SKM-1 treated with dmso at 0.1 percent for 144 hours (cell line): ENCODE measurements at regions not wholly inside any gene's neighbourhood (a gene's known extent, or its start where the extent isn't known, plus 50 kb on each side); places are given as distances from the start of the nearest gene placed in this dataset.

Experiments
- DNase-seq: peaks from one replicate; lab custom pipeline; 2025; ENCODE audit not compliant: unreplicated experiment; lab: John Stamatoyannopoulos, UW

DNA sequence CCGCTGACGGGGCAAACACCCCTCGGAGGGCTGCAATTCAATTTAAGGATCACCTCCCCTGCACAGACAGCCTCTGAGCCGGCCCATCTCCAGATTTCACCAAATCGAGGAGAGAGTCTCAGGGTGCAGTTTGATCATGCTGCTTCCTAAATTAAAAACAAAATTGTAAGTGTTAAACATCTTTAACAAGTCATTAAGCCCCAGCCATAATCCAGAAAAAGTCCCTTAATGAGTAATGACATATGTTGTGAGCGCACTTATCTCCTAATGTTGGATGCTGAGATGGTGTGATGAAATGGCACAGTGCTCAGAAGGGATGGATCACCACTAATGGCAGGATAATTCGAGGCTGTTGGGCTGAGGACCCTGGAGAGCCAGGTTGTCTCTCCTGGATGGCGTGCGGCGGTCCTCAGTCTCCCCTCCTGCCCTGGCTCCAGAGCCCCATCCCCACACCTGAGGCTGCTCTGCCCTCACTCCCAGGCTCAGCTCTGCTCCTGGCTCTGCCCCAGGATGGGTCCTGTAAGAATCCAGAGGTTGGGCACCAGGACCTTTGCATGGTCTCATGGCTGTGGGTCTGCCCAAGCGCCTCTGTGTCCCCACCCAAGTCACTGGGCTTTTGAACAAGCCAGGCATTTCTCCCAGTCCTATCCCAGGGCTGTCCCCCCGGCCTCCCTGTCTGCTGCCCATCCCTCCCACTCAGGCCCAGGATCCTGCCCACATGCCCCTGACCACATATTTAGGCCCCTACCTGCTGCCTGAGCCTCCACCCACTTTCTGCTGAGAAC is 224.4 kb upstream of the POU3F1 start:
- no peak for DNase-seq

DNA sequence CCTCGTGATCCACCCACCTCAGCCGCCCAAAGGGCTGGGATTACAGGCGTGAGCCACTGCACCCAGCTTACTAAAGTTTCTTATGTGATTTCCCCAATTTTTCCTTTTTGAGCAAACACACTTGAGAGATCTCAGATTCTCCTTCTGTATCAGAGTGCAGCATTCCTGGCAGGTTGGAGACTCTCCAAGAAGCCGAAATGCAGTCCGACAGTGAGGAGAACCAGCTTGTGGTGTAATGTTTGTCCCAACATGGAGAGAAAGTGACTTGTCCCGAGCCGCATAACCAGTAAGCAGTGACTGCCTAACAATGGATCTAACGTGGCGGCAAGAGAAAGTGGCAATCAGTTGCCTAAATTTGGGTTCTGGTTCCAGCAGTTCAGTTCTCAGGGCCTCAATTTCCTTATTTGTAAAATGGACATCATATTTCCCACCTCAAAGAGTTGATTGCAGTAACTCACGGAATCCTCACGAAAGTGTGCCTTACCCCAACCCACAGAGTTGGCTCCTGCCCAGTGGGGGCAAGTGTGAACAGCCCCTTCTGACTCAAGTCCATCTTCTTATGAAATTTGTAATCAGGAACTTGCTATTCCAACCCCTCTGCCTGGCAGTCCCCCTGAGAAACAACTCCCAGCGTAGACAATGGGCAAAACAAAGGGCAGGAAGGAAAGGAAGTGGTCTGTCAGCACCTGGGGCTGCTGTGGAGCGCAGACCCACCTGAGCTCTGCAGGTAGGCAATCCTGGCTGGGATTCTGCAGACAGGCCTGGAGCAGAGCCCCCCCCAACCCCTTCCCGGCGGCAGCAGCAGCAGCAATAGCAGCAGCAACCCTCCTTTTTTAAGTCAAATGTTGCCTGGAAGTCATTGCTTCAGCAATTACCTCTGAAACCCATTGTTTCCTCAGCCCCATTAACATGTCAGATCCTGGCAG is 223.6 kb upstream of the POU3F1 start:
- no peak for DNase-seq

DNA sequence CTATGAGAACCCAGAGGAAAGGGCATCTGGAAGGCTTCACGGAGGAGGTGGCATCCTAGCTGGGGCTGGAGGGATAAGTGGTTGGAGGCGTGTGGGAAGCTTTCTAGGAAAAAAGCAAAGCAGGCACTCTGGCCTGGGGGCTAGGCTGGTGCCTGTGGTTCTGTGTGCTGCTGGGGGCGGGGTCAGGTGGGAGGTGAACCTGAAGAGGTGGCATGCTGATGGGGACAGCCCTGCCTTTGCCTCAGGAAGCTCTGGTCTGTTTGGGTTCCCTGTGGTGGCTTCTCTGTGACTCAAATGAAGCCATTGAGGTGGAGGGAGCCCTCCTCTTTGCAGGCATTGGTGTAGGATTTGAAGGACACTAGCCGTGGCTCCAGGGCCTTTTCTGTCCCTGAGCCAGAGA is 221.6 kb upstream of the POU3F1 start:
- DNase-seq, result no peak

DNA sequence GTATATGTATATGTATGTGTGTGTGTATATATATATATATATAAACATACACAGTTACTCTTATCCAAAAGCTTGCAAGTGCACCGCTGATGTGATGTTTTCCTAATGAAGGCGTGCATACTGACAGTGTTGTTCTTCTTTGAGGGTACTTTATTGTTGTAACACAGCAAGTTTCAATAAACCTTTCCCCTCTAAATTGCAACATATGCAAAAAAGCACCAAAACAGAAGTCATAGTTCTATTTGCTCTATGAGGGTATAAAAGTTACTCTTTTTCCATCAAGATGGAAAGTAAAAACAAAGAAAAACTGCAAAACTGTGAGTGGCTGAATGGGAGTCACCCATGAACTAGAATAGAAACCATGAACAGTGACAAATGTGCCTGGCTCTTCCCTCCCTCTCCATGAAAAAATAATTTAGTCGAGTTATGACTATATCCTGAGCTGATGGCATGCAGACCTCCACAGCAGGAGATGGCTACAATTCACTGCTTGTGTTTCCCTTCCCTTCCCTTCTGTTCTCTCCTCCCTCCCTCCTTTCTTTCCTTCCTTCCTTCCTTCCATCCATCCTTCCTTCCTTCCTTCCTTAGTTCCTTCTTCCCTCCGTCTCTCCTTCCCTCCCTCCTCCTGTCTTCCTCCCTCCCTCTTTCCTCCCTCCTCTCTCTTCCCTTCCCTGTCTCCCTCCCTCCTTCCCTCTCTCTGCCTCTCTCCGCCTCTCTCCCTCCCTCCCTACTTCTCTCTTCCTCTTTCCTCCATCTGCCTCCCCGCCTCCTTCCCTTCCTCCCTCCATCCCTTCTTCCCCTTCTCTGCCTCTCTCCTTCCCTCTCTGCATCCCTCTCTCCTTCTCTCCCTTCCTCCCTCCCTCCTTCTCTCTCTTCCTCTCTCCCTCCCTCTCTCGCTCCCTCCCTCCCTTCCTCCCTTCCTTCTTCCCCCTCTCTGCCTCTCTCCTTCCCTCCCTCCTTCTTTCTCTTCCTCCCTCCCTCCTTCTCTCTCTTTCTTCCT is 220.7 kb upstream of the POU3F1 start:
- DNase-seq, result no peak

DNA sequence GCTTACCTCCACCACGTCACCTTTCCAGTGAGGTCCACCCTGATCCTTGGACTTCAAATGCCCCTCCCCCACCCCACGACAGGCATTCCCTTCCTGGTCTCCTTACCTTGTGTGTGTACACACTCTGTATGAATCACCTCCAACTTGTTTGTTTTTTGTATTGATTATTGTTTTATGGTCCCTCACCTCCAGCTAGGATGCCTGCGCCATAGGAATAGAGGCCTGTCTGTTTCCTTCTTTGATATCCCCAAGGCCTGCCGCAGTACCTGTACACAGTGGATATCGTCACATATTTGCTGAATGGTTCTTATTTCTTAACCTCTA is 219.6 kb upstream of the POU3F1 start:
- DNase-seq, result no peak

DNA sequence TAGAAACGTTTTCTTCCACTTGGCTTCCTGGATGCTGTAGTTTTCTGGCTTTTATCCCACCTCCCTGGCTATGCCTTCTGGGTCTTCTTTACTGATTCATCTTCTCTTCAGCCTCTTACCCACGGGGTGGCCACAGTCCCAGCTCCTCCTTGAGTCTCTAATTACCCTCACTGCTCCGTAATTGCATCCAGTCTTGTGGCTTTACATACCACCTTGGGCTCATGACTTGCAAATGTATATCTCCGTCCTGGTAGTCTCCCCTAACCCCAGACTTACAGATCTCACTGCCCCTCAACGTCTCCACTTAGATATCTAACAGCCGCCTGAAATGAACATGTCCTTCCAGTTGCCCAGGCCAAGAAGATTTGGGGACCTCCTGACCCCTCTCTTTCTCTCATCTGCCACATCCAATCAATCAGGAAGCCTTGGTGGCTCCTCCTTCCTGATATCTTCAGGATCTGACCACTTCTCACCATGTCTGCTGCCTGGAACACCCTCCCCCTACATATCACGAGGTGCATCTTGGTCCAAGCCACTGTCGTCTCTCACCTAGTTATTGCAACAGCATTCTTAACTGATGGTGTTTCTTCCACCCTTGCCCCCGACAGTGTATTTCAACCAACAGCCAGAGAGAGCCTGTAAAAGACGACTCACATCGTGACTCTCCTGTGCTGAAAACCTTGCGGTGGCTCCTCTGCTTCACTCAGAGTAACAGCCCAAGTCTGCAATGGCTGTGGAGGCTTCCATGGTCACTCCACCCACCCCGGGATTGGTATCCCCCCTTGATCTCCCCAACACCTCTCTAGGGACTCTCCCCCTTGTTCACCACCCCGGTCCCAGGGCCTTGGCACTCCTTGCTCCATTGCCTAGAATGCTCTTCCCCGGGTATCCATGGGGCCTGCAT is 219.0 kb upstream of the POU3F1 start:
- DNase-seq, result no peak

DNA sequence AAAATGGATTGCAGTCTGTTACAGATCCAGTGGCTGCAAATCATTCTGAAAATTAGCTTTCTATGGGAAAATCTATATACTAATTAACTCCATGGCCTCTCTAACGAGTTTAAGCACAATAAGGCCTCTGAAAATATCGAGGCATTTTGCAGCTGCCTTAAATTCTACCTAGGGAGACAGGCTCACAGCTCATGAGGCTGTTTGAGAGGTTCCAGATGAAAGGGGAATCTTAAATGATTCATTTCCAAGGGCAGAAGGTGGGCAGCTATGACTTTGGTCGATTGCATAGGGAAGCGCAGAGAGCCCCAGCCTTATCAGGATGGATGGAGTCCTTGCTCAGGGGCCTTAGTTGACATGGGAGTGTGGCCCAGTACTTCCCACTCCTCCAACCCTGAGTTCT is 216.8 kb upstream of the POU3F1 start:
- no peak for DNase-seq

DNA sequence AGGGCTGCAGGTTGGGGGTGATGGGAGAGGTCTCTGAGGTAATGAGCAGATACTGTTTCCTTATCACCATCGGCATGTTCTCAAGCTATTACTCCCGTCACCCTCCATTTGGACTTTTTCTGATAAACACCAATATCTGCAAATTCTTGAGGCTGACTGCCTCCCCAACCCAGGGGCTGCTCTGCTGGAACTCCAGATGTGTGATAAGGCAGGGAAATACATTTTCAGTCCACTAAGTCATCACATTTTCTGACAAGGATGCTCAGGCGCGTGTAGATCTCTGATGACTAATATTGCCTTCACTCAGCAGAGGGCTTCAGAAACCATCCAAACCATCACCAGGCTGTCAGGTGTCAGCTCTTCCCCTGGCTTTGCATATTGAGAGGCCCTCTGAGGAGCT is 215.0 kb upstream of the POU3F1 start:
- no peak for DNase-seq

DNA sequence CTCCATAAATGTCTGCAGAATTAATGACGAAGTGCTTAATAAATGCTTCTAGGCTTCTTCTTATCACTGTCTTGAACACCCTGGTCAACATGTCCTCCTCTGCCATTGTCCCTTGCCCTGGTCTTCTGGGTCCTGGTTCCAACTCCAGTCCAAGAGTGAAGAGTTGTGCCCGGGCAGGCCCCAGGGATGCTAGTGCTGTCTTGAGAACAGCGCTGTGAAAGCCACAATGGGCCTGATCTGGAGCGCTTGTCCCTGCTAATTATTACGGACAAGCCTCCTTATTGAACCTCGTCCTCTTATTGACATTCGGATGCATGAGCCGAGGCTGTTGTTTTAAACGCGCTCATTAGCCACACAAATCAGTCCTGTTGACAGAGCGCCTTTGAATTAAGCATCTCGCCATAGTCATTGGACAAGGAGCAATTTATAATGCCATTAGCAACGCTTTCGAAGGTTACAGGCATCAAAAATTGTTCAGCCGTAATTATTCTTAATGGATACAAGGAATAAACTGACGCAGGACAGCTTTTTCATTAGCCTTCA is 211.6 kb upstream of the POU3F1 start:
- no peak for DNase-seq

DNA sequence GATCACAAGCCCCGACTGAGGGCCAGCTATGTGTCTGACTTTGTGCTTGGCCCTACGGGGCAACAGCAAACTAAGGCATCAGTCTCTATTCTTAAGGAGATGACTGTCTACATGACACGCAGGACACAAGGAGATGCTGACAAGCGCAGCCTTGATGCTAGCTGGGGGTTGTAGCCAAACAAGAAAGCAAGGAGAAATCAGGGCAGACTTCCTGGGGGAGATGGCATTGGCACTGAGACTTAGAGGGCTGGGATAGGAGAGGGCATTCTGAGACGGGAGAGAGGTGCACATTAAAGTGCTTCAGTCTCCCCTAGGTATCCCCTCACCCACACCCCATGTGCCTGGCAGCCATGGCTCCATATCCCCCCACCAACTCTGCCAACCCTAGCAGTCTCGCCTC is 210.8 kb upstream of the POU3F1 start:
- no peak for DNase-seq

DNA sequence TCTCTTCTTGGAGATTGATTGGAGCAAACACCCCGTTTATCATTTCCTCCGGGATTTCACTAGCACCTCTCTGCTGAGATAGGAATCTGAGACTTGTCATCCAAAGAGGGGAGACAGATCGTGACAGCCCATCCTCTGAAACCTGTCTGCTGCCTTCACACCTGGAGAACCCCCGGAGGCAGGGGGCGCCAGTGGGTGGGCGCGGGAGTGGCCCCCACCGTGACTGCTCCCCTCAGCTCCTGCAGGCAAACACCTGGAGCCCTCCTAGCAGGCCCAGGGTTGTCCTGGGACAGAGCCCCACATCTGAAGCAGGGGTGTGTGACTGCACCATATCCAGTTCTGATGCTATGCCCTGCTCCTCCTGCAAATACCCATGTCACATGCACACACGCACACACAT is 209.5 kb upstream of the POU3F1 start:
- no peak for DNase-seq

DNA sequence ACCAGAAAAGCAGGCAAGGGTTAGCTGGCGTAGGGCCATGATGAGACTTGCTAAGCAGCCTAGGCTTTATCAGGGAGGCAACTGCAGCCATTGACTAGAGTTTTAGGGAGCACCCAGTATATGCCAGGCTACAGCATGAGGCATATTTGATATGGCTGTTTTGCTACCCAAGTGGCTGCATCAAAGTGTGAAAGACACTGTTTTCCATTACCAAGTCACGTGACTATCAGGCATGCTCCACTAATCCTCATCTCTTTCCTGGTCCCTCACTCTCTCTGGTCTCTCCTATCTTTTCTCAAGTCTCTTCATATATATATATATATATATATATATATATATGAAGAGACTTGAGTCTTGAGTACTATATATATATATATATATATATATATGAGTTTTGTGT is 206.7 kb upstream of the POU3F1 start:
- no peak for DNase-seq

DNA sequence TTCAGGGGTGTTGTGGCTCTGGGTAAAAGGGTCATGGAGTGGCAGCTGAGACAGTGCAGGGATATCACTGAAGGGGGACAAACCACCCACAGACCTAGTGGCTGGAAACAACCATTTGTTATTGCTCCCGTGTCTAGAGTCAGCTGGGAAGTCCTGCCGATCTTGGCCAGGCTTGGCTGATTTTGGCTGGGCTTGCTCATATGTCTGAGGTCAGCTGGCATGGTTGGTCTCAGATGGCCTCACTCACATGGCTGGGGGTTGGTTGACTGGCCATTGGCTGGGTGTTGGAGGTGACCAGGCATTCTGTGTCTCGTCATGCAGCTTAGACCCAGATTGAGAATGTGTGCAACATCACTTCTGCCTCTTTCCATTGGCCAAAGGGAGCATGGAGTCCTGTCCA is 203.8 kb upstream of the POU3F1 start:
- no peak for DNase-seq

DNA sequence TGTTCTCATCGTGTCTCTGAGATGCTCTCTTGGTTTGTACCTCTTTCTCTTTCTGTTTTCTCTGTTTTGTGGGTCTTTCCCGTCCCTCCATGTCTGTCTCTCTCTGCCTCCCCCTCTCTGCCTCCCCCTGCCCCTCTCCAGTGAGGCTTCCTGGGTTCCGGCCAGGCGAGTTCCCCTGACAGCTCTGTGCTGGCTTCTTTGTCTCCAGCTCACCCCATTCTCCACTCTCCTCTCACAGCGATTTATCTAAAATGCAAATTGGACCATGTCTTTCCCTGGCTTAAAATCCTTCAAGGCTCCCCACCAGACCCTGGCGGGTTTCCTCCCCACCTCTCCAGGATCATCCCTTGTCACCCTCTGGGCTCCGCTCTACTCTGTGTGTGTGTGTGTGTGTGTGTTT is 202.4 kb upstream of the POU3F1 start:
- DNase-seq, result no peak

DNA sequence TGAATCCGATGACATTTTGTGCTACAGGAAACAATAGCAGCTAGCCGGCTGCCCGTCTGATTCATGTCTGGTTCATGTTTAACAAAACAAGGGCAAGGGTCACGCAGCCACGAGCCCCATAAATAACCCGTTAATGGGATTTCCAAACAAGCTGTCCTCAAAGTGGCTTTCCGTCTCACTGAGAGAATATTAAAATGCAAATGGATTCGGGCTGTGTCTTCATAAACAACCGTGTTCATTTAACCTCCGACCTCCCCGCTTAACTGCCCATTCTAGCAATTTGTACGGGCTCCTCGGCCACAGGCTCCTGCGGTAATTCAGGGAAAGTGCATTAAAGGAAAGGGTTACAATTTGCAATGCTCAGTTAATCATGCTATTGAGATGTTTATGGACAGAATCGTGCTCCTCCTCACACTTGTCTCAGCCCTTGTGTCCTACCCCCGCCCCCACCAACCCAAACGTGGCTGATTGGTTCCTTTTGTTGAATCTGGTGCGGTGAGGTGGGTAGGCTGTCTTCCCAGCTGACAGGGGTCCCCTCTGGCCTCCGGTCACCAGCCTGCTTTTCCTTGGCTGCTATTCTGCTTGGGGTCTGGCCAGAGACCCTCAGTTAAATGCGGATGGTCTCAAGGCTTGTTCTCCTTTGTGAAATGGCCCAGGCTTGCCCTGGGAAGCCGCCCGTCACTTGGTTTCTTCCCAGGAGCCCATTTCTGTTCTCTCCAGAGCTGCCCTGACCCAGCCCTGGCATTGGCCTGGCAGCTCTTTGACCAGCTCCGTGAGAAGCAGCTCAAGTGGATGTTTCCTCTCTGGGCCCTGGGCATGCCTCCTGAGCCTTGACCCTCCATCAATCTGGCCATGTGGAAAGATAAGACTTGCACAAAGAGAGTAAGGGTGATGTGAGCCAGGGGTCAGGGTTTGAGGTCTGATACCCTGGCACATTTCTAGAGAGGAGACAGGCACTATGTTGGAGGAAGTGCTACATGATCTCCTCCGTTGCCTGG is 200.7 kb upstream of the POU3F1 start:
- DNase-seq, result no peak

DNA sequence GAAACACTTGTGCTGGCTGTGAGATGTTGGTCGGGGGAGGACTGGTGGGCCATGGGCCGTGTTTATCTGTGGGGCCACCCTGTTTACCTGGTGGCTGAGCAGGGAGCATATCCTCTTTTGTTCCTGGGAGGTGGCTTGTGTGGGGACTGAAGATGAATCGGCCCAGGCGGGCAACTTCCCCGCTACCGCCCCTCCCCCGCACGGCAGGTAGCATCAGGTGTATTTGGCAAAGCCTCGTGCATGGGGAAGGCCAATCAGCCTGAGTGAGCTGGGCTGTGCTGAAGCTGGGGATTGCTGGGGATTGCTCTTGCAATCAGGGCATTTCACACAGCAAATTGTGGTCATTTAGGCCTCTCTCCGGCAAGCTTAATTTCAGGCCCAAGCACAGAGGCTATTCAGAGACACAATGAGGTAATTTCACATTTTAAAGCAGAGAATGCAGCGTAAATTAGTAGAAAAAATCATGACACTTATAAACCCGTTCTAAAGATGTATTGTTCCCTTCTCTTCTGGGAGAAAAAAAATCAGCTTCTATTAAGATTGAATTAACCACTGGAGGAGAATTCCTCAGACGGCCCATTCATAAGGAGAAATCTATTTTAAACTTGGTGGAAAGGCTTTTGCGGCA is 197.7 kb upstream of the POU3F1 start:
- DNase-seq, result no peak

DNA sequence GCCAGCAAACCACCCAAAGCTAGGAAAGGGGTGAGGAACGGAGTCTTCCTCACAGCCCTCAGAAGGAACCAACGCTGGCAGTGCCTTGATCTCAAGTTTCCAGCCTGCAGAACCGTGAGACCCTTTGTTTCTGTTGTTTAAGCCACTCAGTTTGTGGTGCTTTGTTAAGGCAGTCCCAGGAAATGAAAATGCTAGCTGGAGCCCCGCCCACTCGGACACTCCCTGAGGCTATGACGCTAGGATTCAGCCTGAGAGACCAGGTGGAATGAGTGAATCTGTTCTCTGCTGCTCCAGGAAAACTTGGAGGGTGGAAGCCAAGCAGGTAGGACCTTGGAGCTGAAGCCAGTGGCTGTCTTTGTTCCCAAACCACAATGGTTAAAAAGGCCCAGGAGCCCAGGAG is 196.5 kb upstream of the POU3F1 start:
- no peak for DNase-seq

DNA sequence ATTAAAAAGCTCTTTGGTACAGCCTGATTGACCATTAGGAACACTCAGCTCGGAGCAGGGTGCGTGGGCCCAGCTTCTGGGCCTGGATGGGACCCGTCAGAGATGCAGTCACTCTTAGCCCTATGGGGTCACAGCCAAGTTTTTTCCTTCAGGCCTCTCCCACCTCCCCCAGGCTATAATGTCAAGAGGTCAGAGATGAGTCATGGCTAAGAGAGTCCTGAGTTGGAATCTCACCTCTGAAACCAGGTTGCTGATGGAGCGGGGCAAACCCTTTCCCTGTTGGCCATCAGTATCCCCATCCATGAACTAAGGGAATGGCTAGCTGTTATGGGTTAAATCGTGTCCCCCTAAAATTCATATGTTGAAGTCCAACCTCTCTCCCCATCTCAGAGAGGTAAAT is 195.9 kb upstream of the POU3F1 start:
- no peak for DNase-seq
